DND-41 (cell line): ENCODE measurements at regions not wholly inside any gene's neighbourhood (a gene's known extent, or its start where the extent isn't known, plus 50 kb on each side); places are given as distances from the start of the nearest gene placed in this dataset.

Experiments
- CTCF ChIP-seq: IDR thresholded peaks from 2 replicates; pipeline ENCODE4 v1.5.1; 2012; ENCODE audit warnings: borderline replicate concordance, low read length, moderate library complexity, mild to moderate bottlenecking; ENCODE audit not compliant: poor library complexity, severe bottlenecking; ENCODE audit errors: extremely low read depth
- EZH2 ChIP-seq: IDR thresholded peaks from 3 replicates; pipeline ENCODE4 v1.6.1; 2012; ENCODE audit warnings: borderline replicate concordance, low read depth, mild to moderate bottlenecking, moderate library complexity, low read length, inconsistent platforms; ENCODE audit not compliant: severe bottlenecking

GRCh38 chr1:79762461-79762860, 755.9 kb upstream of the ADGRL4 start:
- TF ChIP-seq CTCF (no peak), EZH2 (no peak)
